HG03439 (cell line): ENCODE measurements at regions not wholly inside any gene's neighbourhood (a gene's known extent, or its start where the extent isn't known, plus 50 kb on each side); places are given as distances from the start of the nearest gene placed in this dataset.

Source experiments
- ATAC-seq: cut with Tn5 transposase; IDR thresholded peaks from one replicate; pipeline ENCODE4 v1.9.1; 2021; ENCODE audit warnings: mild to moderate bottlenecking, moderate library complexity; ENCODE audit not compliant: unreplicated experiment

- ATAC-seq = no peak
Observed at GRCh38 chr2:128380061-128380889, 61.6 kb upstream of the HS6ST1 start.

- no peak for ATAC-seq
Observed at GRCh38 chr2:128380961-128381938, 62.6 kb upstream of the HS6ST1 start.

- no peak for ATAC-seq
Observed at GRCh38 chr2:128384446-128384845, 65.8 kb upstream of the HS6ST1 start.

- no peak for ATAC-seq
Observed at GRCh38 chr2:128384956-128385355, 66.3 kb upstream of the HS6ST1 start.

- no peak for ATAC-seq
Observed at GRCh38 chr2:128385365-128385764, 66.7 kb upstream of the HS6ST1 start.

- no peak for ATAC-seq
Observed at GRCh38 chr2:128386066-128386465, 67.4 kb upstream of the HS6ST1 start.

- ATAC-seq = no peak
Observed at GRCh38 chr2:128388499-128388941, 69.9 kb upstream of the HS6ST1 start.

GRCh38 chr2:128389388-128390086 is 70.9 kb upstream of the HS6ST1 start:
- ATAC-seq = no peak

- no peak for ATAC-seq
Observed at GRCh38 chr2:128390256-128390990, 71.8 kb upstream of the HS6ST1 start.

- ATAC-seq = no peak
Observed at GRCh38 chr2:128390991-128391630, 72.4 kb upstream of the HS6ST1 start.

- ATAC-seq = no peak
Observed at GRCh38 chr2:128391679-128392078, 73.0 kb upstream of the HS6ST1 start.

GRCh38 chr2:128392207-128392606 is 73.5 kb upstream of the HS6ST1 start:
- ATAC-seq = no peak

GRCh38 chr2:128394007-128394730 is 75.5 kb upstream of the HS6ST1 start:
- no peak for ATAC-seq

GRCh38 chr2:128395196-128395595 is 76.5 kb upstream of the HS6ST1 start:
- ATAC-seq = no peak

GRCh38 chr2:128395640-128396499 is 77.2 kb upstream of the HS6ST1 start:
- ATAC-seq = no peak

GRCh38 chr2:128396500-128396891 is 77.8 kb upstream of the HS6ST1 start:
- no peak for ATAC-seq

- ATAC-seq = no peak
Observed at GRCh38 chr2:128396946-128397345, 78.3 kb upstream of the HS6ST1 start.

- no peak for ATAC-seq
Observed at GRCh38 chr2:128399256-128399655, 80.6 kb upstream of the HS6ST1 start.
